GM21529 (cell line): ENCODE measurements at regions not wholly inside any gene's neighbourhood (a gene's known extent, or its start where the extent isn't known, plus 50 kb on each side); places are given as distances from the start of the nearest gene placed in this dataset.

ENCODE experiments used
- ATAC-seq: cut with Tn5 transposase; IDR thresholded peaks from one replicate; pipeline ENCODE4 v1.9.1; 2021; ENCODE audit not compliant: unreplicated experiment

GRCh38 chr18:61679836-61680235 lies 213.0 kb downstream of the RNF152 start:
- no peak for ATAC-seq

- ATAC-seq = no peak
These were observed 215.3 kb downstream of the RNF152 start for GRCh38 chr18:61677435-61677970.

- no peak for ATAC-seq
These were observed 215.9 kb downstream of the RNF152 start for GRCh38 chr18:61676773-61677434.

GRCh38 chr18:61669320-61669719 lies 223.5 kb downstream of the RNF152 start:
- ATAC-seq = no peak

GRCh38 chr18:61666876-61667590 lies 225.8 kb downstream of the RNF152 start:
- ATAC-seq = no peak

GRCh38 chr18:61664419-61665084 lies 228.3 kb downstream of the RNF152 start:
- ATAC-seq = no peak

GRCh38 chr18:61662726-61663125 lies 230.1 kb downstream of the RNF152 start:
- ATAC-seq = no peak

- ATAC-seq = no peak
These were observed 234.4 kb downstream of the RNF152 start for GRCh38 chr18:61658431-61658830.

- ATAC-seq = no peak
These were observed 235.6 kb downstream of the RNF152 start for GRCh38 chr18:61657066-61657732.

- ATAC-seq = no peak
These were observed 237.2 kb downstream of the RNF152 start for GRCh38 chr18:61655630-61656029.

- ATAC-seq = no peak
These were observed 238.8 kb downstream of the RNF152 start for GRCh38 chr18:61653823-61654551.

GRCh38 chr18:61651880-61652268 lies 240.9 kb downstream of the RNF152 start:
- no peak for ATAC-seq

- ATAC-seq = no peak
These were observed 241.5 kb downstream of the RNF152 start for GRCh38 chr18:61651145-61651879.

GRCh38 chr18:61643884-61644647 lies 248.7 kb downstream of the RNF152 start:
- no peak for ATAC-seq

GRCh38 chr18:61639886-61640285 lies 252.9 kb downstream of the RNF152 start:
- no peak for ATAC-seq

GRCh38 chr18:61637905-61638595 lies 254.8 kb downstream of the RNF152 start:
- no peak for ATAC-seq

- no peak for ATAC-seq
These were observed 255.5 kb downstream of the RNF152 start for GRCh38 chr18:61637319-61637718.

GRCh38 chr18:61635901-61636528 lies 256.8 kb downstream of the RNF152 start:
- peak; percentile 63 for ATAC-seq
